HEK293T (cell line): ENCODE measurements at regions not wholly inside any gene's neighbourhood (a gene's known extent, or its start where the extent isn't known, plus 50 kb on each side); places are given as distances from the start of the nearest gene placed in this dataset.

Experiments used
- CTCF ChIA-PET: fragments of 350-600 bp; formaldehyde crosslinking; extraction: SDS; loops from one replicate; lab custom pipeline; 2021; ENCODE audit warnings: antibody characterized with exemption, inconsistent platforms; lab: Yijun Ruan, JAX
- POLR2A ChIA-PET: fragments of 350-600 bp; formaldehyde crosslinking; extraction: SDS; loops from one replicate; lab custom pipeline; 2020; ENCODE audit warnings: antibody characterized with exemption, inconsistent platforms; lab: Yijun Ruan, JAX
- DNase-seq: peaks from one replicate; pipeline ENCODE4 v3.0.0; 2012; ENCODE audit warnings: mixed read lengths; ENCODE audit errors: extremely low spot score
- ARNT ChIP-seq: fragments of 450-650 bp; IDR thresholded peaks from 2 replicates; pipeline ENCODE4 v1.6.1; 2017; ENCODE audit warnings: mild to moderate bottlenecking
- BHLHE40 ChIP-seq: fragments of 450-650 bp; IDR thresholded peaks from 2 replicates; pipeline ENCODE4 v1.6.1; 2016; ENCODE audit warnings: mild to moderate bottlenecking, moderate library complexity, borderline replicate concordance
- CTBP1 ChIP-seq: fragments of 450-650 bp; IDR thresholded peaks from 2 replicates; pipeline ENCODE4 v1.6.1; 2016; ENCODE audit warnings: borderline replicate concordance
- ELF4 ChIP-seq: fragments of 450-650 bp; IDR thresholded peaks from 2 replicates; pipeline ENCODE4 v1.6.1; 2017; ENCODE audit warnings: antibody characterized with exemption
- FOXA1 ChIP-seq: fragments of 450-650 bp; IDR thresholded peaks from 2 replicates; pipeline ENCODE4 v1.6.1; 2016; ENCODE audit warnings: mild to moderate bottlenecking
- FOXK2 ChIP-seq: fragments of 450-650 bp; IDR thresholded peaks from 2 replicates; pipeline ENCODE4 v1.6.1; 2016; ENCODE audit warnings: mild to moderate bottlenecking
- FOXM1 ChIP-seq: fragments of 450-650 bp; IDR thresholded peaks from 2 replicates; pipeline ENCODE4 v1.6.1; 2017; ENCODE audit warnings: mild to moderate bottlenecking, borderline replicate concordance
- HDGF ChIP-seq: fragments of 450-650 bp; IDR thresholded peaks from 2 replicates; pipeline ENCODE4 v1.6.1; 2017; ENCODE audit warnings: antibody characterized with exemption, borderline replicate concordance
- L3MBTL2 ChIP-seq: fragments of 450-650 bp; conservative IDR thresholded peaks from 2 replicates; pipeline ENCODE4 v1.6.1; 2016; ENCODE audit warnings: mild to moderate bottlenecking
- LEF1 ChIP-seq: fragments of 450-650 bp; IDR thresholded peaks from 2 replicates; pipeline ENCODE4 v1.6.1; 2017; ENCODE audit warnings: mild to moderate bottlenecking, borderline replicate concordance
- NFRKB ChIP-seq: fragments of 450-650 bp; IDR thresholded peaks from 2 replicates; pipeline ENCODE4 v1.6.1; 2016; ENCODE audit warnings: mild to moderate bottlenecking, moderate library complexity
- PKNOX1 ChIP-seq: fragments of 450-650 bp; IDR thresholded peaks from 2 replicates; pipeline ENCODE4 v1.6.1; 2016
- SP1 ChIP-seq: fragments of 450-650 bp; IDR thresholded peaks from 2 replicates; pipeline ENCODE4 v1.6.1; 2017
- SUZ12 ChIP-seq: fragments of 450-650 bp; IDR thresholded peaks from 2 replicates; pipeline ENCODE4 v1.6.1; 2016; ENCODE audit warnings: mild to moderate bottlenecking
- TARDBP ChIP-seq: fragments of 450-650 bp; IDR thresholded peaks from 2 replicates; pipeline ENCODE4 v1.6.1; 2016
- ZNF384 ChIP-seq: fragments of 450-650 bp; IDR thresholded peaks from 2 replicates; pipeline ENCODE4 v1.6.1; 2016

GRCh38 chr14:95023886-95024285, 133.4 kb downstream of the DICER1 start:
- POLR2A ChIA-PET = no interaction called here
- no peak for DNase-seq
- CTCF ChIA-PET = interaction anchor here (1.2 kb wide), 1 partner anchor 19 kb away, joined by 4 read pairs; no protein-coding TSS in a partner anchor
- no peak for TF ChIP-seq FOXM1
- TF ChIP-seq LEF1 = no peak
- TF ChIP-seq ZNF384 = no peak
- TF ChIP-seq SUZ12 = no peak
- no peak for TF ChIP-seq ELF4
- TF ChIP-seq ARNT = no peak
- TF ChIP-seq L3MBTL2 = no peak
- TF ChIP-seq CTBP1 = no peak
- no peak for TF ChIP-seq BHLHE40
- TF ChIP-seq SP1 = no peak
- TF ChIP-seq FOXK2 = no peak
- no peak for TF ChIP-seq FOXA1
- no peak for TF ChIP-seq TARDBP
- TF ChIP-seq NFRKB = no peak

GRCh38 chr14:95023115-95023514, 134.2 kb downstream of the DICER1 start:
- DNase-seq = no peak
- CTCF ChIA-PET = interaction anchor here (1.2 kb wide), 1 partner anchor 18 kb away, joined by 4 read pairs; no protein-coding TSS in a partner anchor
- TF ChIP-seq ARNT = no peak
- TF ChIP-seq FOXM1 = no peak
- TF ChIP-seq PKNOX1 = no peak
- TF ChIP-seq NFRKB = no peak
- no peak for TF ChIP-seq SUZ12
- TF ChIP-seq FOXK2 = no peak
- no peak for TF ChIP-seq FOXA1
- TF ChIP-seq CTBP1 = no peak
- no peak for TF ChIP-seq HDGF
- no peak for TF ChIP-seq L3MBTL2
- TF ChIP-seq TARDBP = no peak
- no peak for TF ChIP-seq BHLHE40
- TF ChIP-seq SP1 = no peak
- TF ChIP-seq ZNF384 = no peak
- TF ChIP-seq ELF4 = no peak
- TF ChIP-seq LEF1 = no peak
- POLR2A ChIA-PET = no interaction called here

GRCh38 chr14:95021588-95021987, 135.7 kb downstream of the DICER1 start:
- ChIA-PET POLR2A (no interaction called here), CTCF (no interaction called here)
- no peak for DNase-seq
- TF ChIP-seq ARNT (no peak), ELF4 (no peak), PKNOX1 (no peak), FOXM1 (no peak), BHLHE40 (no peak), FOXA1 (no peak), HDGF (no peak), FOXK2 (no peak), LEF1 (no peak), SUZ12 (no peak), TARDBP (no peak), NFRKB (no peak), ZNF384 (no peak), SP1 (no peak), CTBP1 (no peak), L3MBTL2 (no peak)

GRCh38 chr14:95018821-95019220, 138.5 kb downstream of the DICER1 start:
- CTCF ChIA-PET = no interaction called here
- DNase-seq = no peak
- no peak for TF ChIP-seq FOXA1
- TF ChIP-seq ELF4 = no peak
- no peak for TF ChIP-seq LEF1
- no peak for TF ChIP-seq FOXK2
- TF ChIP-seq FOXM1 = no peak
- no peak for TF ChIP-seq SP1
- no peak for TF ChIP-seq PKNOX1
- no peak for TF ChIP-seq ZNF384
- POLR2A ChIA-PET = no interaction called here

GRCh38 chr14:95015046-95015445, 142.3 kb downstream of the DICER1 start:
- POLR2A ChIA-PET = no interaction called here
- TF ChIP-seq ARNT (no peak), SP1 (no peak), NFRKB (no peak), FOXK2 (no peak), HDGF (no peak), CTBP1 (no peak), TARDBP (no peak)
- no peak for DNase-seq
- CTCF ChIA-PET = interaction anchor here (1.1 kb wide), 1 partner anchor 21 kb away, joined by 3 read pairs; no protein-coding TSS in a partner anchor

GRCh38 chr14:95014036-95014435, 143.3 kb downstream of the DICER1 start:
- CTCF ChIA-PET = no interaction called here
- no peak for TF ChIP-seq TARDBP
- TF ChIP-seq BHLHE40 = no peak
- TF ChIP-seq LEF1 = no peak
- TF ChIP-seq PKNOX1 = no peak
- no peak for TF ChIP-seq CTBP1
- TF ChIP-seq L3MBTL2 = no peak
- no peak for TF ChIP-seq FOXA1
- no peak for TF ChIP-seq NFRKB
- no peak for TF ChIP-seq FOXK2
- no peak for TF ChIP-seq SP1
- POLR2A ChIA-PET = no interaction called here
- DNase-seq = no peak
